Tongue (tissue), 1 donor: ENCODE measurements at regions not wholly inside any gene's neighbourhood (a gene's known extent, or its start where the extent isn't known, plus 50 kb on each side); places are given as distances from the start of the nearest gene placed in this dataset.

ENCODE experiments used
- DNase-seq: peaks from one replicate; pipeline ENCODE4 v3.0.0-alpha.2; 2015

- peak; percentile 77 for DNase-seq
Measured at GRCh38 chr20:22652681-22653588, 68.6 kb upstream of the FOXA2 start.

DNA sequence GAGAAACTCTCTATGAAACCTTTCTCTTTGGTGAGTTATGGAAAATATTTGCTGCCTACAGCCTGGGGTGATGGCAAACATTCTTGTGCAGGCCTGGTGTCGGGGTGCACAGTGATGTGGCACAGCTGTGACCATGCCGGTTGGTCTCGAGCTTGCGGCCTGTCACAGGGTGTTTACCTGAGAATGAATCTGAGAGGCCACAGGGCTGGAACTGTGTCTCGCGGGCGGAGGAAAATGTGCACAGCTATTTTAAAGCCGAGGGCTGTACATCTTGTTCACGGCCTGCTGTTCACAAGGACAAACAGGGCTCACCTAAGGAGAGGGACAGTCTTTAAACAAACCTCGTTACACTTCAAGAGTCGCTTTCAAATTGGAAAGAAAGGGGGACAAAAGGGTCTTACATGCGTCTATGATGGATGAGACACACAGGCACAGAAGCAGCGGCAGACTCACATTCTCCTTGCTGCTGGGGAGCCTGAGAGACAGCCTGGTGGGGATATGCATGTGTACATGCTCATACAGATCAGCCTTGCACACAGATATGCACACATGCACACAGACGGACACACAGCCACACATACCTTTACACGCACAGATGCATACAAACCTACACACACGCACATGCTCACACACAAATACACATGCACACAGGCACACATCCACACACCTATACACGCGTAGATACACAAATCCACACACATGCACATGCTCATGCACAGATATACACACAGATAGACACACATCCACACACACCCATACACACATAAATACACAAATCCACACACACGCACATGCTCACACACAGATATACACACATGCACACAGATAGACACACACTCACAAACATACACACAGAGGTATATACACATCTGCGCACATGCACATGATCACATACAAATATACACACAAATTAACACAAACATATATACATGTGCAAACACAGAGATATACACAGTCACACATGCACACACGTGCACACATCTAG is 69.6 kb upstream of the FOXA2 start:
- DNase-seq: no peak

GRCh38 chr20:22663528-22664025 is 79.2 kb upstream of the FOXA2 start:
- DNase-seq: no peak

DNA sequence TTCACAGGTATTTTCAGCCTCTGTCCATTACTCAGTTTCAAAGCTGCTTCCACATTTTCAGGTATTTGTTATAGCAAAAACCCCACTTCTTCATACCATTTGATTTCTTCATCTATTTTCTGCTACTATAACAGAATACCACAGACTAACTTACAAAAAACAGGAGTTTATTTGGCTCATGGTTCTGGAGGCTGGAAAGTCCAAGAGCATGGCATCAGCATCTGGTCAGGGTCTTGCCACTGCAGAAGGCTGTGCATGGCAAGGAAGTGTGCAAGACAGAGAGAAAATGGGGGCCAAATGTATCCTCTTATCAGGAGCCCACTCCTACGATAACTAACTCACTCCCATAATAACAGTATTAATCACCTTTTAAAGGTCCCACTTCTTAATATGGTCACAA is 82.8 kb upstream of the FOXA2 start:
- DNase-seq: no peak

DNA sequence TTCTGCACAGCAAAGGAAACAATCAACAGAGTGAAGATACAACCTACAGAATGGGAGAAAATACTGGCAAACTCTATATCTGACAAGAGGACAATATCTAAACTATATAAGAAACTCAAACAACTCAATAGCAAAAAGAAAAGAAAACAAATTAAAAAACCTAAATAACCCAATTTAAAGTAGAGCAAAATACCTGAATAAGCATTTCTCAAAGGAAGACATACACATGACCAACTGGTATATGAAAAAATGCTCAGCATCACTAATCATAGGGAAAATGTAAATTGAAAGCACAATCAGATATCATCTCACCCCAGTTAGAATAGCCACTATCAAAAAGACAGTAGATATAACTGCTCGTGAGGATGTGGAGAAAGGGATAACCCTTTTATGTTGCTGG is 87.8 kb upstream of the FOXA2 start:
- DNase-seq: no peak

GRCh38 chr20:22673467-22673866 is 89.1 kb upstream of the FOXA2 start:
- no peak for DNase-seq

- no peak for DNase-seq
Measured at GRCh38 chr20:22675341-22675740, 91.0 kb upstream of the FOXA2 start.

GRCh38 chr20:22678678-22679077 is 94.3 kb upstream of the FOXA2 start:
- no peak for DNase-seq

- no peak for DNase-seq
Measured at GRCh38 chr20:22679197-22679596, 94.8 kb upstream of the FOXA2 start.

- no peak for DNase-seq
Measured at GRCh38 chr20:22680031-22680740, 95.8 kb upstream of the FOXA2 start.

DNA sequence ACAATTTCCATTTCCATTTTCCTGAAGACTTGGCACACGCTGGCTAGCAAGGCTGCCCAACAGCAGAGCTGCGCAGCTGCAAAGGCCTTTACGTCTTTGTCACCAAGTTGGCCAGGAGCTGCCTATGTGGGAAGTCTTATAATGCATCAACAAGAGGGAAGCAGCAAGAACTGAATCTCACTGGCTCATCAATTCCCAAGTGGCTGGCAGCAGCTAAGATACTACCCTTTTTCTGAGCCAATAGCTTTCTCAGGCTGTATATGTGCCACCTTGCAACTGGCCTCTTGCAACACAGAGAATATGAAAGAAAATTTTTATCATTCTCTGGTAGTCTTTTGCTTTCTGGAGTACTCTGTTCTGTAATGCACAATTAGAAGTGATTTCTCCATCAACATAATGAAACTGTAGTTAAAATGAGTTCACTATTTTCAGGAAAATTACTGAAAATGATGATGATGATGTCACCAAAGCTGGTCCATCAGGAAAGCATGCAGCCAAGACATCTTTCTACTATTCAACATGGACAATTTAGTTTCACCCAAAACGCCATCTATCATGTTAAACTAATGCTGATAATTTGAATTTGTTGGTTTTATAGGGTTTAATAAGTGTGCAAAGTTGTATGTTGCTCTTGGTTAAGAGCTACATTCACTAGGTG is 97.3 kb upstream of the FOXA2 start:
- no peak for DNase-seq

GRCh38 chr20:22682381-22682780 is 98.0 kb upstream of the FOXA2 start:
- DNase-seq: peak; percentile 38

DNA sequence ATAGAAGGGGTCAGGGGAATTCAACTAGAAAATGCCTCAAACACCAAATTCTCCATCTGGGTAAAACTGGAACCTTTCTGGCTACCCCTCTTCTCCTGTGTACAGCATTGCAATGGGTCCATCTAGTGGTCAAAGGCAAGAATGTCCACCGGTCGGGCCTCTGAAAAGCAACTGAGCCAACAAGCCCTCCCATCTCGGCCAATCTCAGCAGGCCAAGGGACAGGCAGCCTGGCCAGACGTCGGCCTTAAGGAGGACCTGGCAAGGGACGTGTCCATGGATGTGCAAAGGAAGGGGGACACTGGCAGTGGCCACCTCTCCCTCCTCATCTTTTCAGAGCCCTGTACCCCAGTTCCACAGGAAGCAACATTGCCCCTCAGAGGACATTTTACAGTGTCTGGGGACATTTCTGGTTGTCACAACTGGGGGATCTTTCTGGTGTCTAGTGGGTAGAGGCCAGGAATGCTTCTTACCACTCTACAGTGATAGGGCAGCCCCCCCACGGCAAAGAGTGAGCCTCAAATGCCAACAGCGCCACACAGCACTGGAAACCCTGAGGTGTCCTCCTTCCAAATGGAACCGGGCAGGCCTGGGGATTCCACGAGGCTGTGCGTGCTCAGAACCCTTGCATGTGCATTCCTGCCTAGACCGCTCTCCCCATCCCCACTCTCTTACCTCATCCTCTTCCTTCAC is 99.8 kb upstream of the FOXA2 start:
- DNase-seq: peak; percentile 88

DNA sequence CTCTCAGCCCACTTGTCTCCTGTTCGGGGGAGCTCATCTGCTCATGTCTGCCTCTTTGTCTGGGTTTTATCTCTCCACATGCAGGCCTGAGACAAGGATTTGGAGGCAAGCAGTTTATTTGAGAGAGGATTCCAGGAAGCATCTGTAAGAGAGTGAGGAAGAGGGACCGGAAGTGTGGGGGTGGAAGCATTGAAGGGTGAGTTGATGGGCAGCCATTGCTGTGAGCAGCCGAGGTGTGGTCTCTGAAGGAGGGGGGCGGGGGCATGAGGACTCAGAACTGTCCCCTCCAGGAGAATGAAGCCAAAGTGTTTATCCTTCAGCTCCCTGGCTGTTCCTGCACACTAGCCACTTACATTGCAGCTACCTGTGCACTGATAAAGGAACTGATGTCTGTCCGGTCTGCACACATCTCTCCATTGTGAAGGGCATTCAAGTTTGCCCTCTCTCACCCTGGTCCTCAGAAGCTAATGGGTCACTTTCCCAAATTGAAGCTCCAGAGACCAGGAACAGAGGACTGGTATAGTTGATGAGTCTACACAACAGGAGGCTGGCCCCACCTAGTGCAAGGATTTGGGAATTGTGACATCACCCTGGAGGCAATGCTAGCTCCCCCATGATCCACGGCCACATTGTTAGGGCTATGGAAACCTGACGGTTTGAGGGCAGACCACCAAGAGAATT is 100.5 kb upstream of the FOXA2 start:
- peak; percentile 11 for DNase-seq

DNA sequence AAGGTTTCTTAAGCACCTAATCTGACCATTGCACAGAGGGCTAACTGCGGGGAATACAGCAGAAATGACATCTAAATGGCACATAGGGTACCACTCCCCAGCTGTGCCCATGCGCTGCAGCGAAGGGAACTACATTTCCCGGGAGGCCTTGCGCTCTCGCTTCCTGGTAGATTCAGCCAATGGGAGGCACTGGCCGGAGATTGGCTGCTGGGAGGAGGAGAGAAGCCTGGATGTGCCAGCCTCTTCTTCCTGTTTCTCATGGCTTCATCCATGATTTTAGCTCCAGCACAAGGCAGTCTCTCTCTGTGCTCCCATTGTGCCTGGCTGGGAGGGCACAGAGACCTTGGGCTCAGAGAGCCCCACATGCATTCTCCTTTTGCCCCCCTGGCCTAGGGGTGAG is 101.7 kb upstream of the FOXA2 start:
- DNase-seq: peak; percentile 71

DNA sequence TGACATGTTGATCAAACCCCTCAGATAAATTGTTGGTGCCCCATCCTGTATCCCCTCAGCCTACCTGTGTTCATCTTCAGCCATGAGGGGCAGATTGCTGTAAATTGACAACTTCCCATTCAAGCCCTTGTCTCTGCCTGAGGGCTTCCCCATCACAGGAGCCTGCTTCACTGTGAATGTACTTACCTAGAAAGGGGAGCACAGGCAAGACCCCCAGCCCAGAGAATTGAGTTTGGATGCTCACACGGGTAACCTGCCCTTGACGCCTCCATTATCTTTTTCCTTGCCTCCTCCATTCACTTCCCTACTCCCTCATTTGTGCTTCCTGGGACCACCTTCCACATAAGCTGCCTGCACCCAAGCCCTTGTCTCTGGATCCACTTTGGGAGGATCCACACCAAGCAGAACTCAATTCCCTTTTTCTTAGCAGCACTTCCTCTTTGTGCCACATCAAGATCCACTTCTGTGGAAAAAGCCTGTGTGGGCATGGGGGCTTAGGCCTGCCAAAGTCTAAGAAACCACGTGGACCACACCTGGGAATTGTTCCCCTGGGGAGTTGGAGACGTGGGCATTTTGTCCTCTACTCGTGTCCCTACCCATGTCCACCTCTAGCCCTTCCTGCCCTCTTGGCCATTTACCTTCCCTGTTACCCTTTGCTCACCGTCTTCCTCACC is 103.4 kb upstream of the FOXA2 start:
- no peak for DNase-seq

DNA sequence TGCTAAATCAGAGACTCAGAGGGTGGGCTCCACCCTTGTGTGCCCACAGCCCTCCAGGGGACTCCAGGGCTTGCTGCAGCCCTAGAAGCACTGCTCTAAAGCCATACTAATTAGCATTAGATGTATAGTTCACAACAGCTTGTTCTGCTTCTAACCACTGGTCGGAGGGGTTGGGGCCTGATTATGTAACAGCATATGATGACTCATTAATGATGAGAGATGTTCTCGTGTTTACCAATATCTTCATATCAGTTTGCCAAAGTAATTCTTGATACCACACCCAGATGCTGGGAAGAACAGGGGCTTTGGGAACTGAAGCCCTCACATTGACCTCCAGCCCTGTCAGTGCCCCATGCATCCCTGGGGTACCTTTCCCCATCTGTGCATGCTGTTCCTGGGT is 104.1 kb upstream of the FOXA2 start:
- DNase-seq: no peak

- no peak for DNase-seq
Measured at GRCh38 chr20:22689266-22689665, 104.9 kb upstream of the FOXA2 start.

- DNase-seq: no peak
Measured at GRCh38 chr20:22690000-22690399, 105.6 kb upstream of the FOXA2 start.
